PC-9 (cell line): ENCODE measurements at regions not wholly inside any gene's neighbourhood (a gene's known extent, or its start where the extent isn't known, plus 50 kb on each side); places are given as distances from the start of the nearest gene placed in this dataset.

Experiments
- BruUV-seq: library from RNA; stranded (reverse); fragments of 400-500 nt; replicated peaks from 2 replicates; lab custom pipeline; 2021; lab: Mats Ljungman, UMichigan
- CTCF ChIA-PET: fragments of 300-600 bp; sonication (Branson Sonifier 250); formaldehyde crosslinking; loops from one replicate; lab custom pipeline; 2022; ENCODE audit warnings: antibody characterized with exemption; lab: Charles Lee
- POLR2A ChIA-PET: fragments of 300-600 bp; sonication (Branson Sonifier 250); formaldehyde crosslinking; loops from one replicate; lab custom pipeline; 2022; ENCODE audit warnings: antibody characterized with exemption; ENCODE audit not compliant: unreplicated experiment; lab: Charles Lee
- DNase-seq, 2 experiments: peaks; one replicate each; pipeline versions ENCODE4 v3.0.0 to v3.0.0-alpha.2; 2015 to 2022; ENCODE audit warnings: mixed read lengths in 1 of 2
- H2AFZ ChIP-seq: fragments of 200-600 bp; sonication (generic); 2 replicates; pipeline ENCODE4 v1.8.1; 2017; ENCODE audit warnings: antibody characterized with exemption
- H3F3A ChIP-seq: fragments of 200-600 bp; sonication (generic); 2 replicates; pipeline ENCODE4 v1.8.1; 2017; ENCODE audit warnings: antibody characterized with exemption, mild to moderate bottlenecking, low read depth; ENCODE audit not compliant: insufficient read depth
- H3K27ac ChIP-seq: fragments of 200-600 bp; sonication (generic); 2 replicates; pipeline ENCODE4 v1.6.1; 2016; ENCODE audit warnings: mixed run types
- H3K27me3 ChIP-seq: fragments of 200-600 bp; sonication (generic); 2 replicates; pipeline ENCODE4 v1.6.1; 2016; ENCODE audit warnings: low read depth, mixed run types; ENCODE audit not compliant: insufficient read depth
- H3K36me3 ChIP-seq: fragments of 200-600 bp; sonication (generic); 2 replicates; pipeline ENCODE4 v1.6.1; 2016; ENCODE audit warnings: low read depth, mixed run types
- H3K4me1 ChIP-seq: fragments of 200-600 bp; sonication (generic); replicated peaks from 2 replicates; pipeline ENCODE4 v1.6.1; 2016; ENCODE audit warnings: mixed run types; ENCODE audit not compliant: insufficient read depth
- H3K4me2 ChIP-seq: fragments of 200-600 bp; sonication (generic); 2 replicates; pipeline ENCODE4 v1.6.1; 2017; ENCODE audit warnings: mixed run types
- H3K4me3 ChIP-seq: fragments of 200-600 bp; sonication (generic); 2 replicates; pipeline ENCODE4 v1.6.1; 2016; ENCODE audit warnings: mixed run types
- H3K79me2 ChIP-seq: fragments of 200-600 bp; sonication (generic); 2 replicates; pipeline ENCODE4 v1.6.1; 2017; ENCODE audit warnings: low read depth, mixed run types
- H3K9me2 ChIP-seq: fragments of 200-600 bp; sonication (generic); 2 replicates; pipeline ENCODE4 v1.8.1; 2017; ENCODE audit warnings: mild to moderate bottlenecking; ENCODE audit not compliant: insufficient read depth
- H3K9me3 ChIP-seq: fragments of 200-600 bp; sonication (generic); 2 replicates; pipeline ENCODE4 v1.8.1; 2016; ENCODE audit warnings: low read depth; ENCODE audit not compliant: insufficient read depth
- H4K20me1 ChIP-seq: fragments of 200-600 bp; sonication (generic); 2 replicates; pipeline ENCODE4 v1.8.1; 2017; ENCODE audit not compliant: insufficient read depth
- EZH2 ChIP-seq: fragments of 200-600 bp; sonication (generic); IDR thresholded peaks from 2 replicates; pipeline ENCODE4 v1.8.0; 2017; ENCODE audit warnings: antibody characterized with exemption, low read depth
- intact Hi-C: fragments of 100-400 bp; cut with micrococcal nuclease; formaldehyde crosslinking; loops from one replicate; pipeline ENCODE4 v1.10.0; 2022; ENCODE audit not compliant: unreplicated experiment
- TF ChIP-seq, protein P1 (sequence below): fragments of 200-600 bp; sonication (generic); conservative IDR thresholded peaks from 2 replicates; pipeline ENCODE4 v1.6.1; 2017; ENCODE audit warnings: mixed run types, antibody characterized with exemption, mild to moderate bottlenecking, moderate library complexity

DNA sequence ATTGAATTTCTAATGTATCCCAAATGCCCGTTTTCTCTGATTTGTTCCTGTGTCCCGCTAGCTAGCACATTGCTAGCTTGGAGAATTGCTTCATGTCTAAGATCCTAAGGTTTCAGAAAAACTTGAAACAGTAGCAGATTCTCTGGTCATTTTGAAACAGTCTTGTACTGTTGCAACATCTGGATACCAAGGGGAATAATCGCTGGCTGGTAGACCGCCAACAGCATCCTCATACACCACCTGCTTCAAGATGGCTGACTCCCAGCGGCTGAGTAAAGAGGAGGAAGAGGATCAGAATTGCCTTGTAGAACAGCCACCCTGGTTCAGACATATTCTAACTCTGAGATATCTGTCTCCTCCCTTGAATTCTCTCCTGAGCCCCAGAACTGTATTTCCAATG lies 226.7 kb upstream of the ELAC2 start:
- intact Hi-C loops: no loop called here
- H3K79me2 ChIP-seq: no peaks in the 10 kb centered on the region
- H3K27me3 ChIP-seq: peaks cover 18% of the 10 kb centered on the region
- no peaks in the 10 kb centered on the region for H3K36me3 ChIP-seq
- no peak overlapping the region for H3K4me2 ChIP-seq
- no peak overlapping the region for H3K27ac ChIP-seq
- no peak for TF ChIP-seq EZH2
- TF ChIP-seq, protein P1, sequence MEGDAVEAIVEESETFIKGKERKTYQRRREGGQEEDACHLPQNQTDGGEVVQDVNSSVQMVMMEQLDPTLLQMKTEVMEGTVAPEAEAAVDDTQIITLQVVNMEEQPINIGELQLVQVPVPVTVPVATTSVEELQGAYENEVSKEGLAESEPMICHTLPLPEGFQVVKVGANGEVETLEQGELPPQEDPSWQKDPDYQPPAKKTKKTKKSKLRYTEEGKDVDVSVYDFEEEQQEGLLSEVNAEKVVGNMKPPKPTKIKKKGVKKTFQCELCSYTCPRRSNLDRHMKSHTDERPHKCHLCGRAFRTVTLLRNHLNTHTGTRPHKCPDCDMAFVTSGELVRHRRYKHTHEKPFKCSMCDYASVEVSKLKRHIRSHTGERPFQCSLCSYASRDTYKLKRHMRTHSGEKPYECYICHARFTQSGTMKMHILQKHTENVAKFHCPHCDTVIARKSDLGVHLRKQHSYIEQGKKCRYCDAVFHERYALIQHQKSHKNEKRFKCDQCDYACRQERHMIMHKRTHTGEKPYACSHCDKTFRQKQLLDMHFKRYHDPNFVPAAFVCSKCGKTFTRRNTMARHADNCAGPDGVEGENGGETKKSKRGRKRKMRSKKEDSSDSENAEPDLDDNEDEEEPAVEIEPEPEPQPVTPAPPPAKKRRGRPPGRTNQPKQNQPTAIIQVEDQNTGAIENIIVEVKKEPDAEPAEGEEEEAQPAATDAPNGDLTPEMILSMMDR: no peak
- no TSS peak for BruUV-seq
- DNase-seq: no peak
- H3K9me2 ChIP-seq: no peaks in the 10 kb centered on the region
- no peaks in the 10 kb centered on the region for H3K4me1 ChIP-seq
- no peaks in the 10 kb centered on the region for H3F3A ChIP-seq
- no peak overlapping the region for H3K4me3 ChIP-seq
- H4K20me1 ChIP-seq: no peaks in the 10 kb centered on the region
- no peak overlapping the region for H2AFZ ChIP-seq
- ChIA-PET CTCF (no interaction called here), POLR2A (no interaction called here)
- no peaks in the 10 kb centered on the region for H3K9me3 ChIP-seq

DNA sequence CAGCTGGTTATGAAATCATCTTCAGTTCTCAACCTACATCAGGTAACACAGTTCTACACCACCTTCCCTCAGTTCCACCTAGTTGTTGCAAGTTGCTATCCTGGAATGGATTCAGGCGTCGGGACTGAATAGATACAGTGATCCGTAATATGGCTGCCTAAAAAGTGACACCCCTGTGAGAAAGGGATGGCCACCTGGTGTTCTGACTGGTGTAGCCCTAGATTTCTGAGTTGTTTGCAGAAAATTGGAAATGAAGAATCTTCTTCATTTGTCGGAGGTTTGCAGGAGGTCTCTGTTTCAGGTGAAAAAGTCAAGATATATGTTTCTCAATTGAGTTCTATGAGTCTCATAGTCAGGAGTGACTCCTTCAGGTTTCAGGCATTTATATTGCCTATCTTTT lies 225.8 kb upstream of the ELAC2 start:
- H3K4me2 ChIP-seq: no peak overlapping the region
- H3K9me3 ChIP-seq: no peaks in the 10 kb centered on the region
- H3K27ac ChIP-seq: no peak overlapping the region
- BruUV-seq: no TSS peak
- H3K79me2 ChIP-seq: no peaks in the 10 kb centered on the region
- no peaks in the 10 kb centered on the region for H3F3A ChIP-seq
- no peaks in the 10 kb centered on the region for H3K9me2 ChIP-seq
- H2AFZ ChIP-seq: no peak overlapping the region
- H4K20me1 ChIP-seq: no peaks in the 10 kb centered on the region
- H3K4me1 ChIP-seq: no peaks in the 10 kb centered on the region
- no peak overlapping the region for H3K4me3 ChIP-seq
- TF ChIP-seq, protein P1: no peak
- no peak for TF ChIP-seq EZH2
- no peaks in the 10 kb centered on the region for H3K36me3 ChIP-seq
- ChIA-PET CTCF (no interaction called here), POLR2A (no interaction called here)
- no peak for DNase-seq
- intact Hi-C loops: no loop called here
- peaks cover 18% of the 10 kb centered on the region for H3K27me3 ChIP-seq

DNA sequence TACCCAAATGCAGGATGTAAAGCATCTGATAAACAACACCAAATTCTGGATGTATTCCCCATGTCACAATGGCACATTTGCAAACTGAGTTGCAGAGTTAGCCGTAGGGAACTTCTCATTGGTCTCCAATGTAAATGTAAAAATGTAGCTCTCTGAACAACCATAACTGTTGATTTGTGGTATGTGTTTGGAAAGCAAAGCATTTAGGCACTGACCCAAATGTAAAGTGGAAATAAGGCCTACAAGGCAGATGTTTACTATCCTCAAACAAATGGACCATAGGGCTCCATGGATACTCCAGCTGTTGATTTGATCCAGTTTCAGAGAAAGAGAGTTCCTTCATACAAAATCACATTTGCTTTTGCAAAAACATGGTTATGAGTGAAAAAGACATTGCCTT lies 223.0 kb upstream of the ELAC2 start:
- no peaks in the 10 kb centered on the region for H4K20me1 ChIP-seq
- H3K9me3 ChIP-seq: no peaks in the 10 kb centered on the region
- H3K4me3 ChIP-seq: no peak overlapping the region
- no peaks in the 10 kb centered on the region for H3F3A ChIP-seq
- CTCF ChIA-PET: no interaction called here
- H3K9me2 ChIP-seq: no peaks in the 10 kb centered on the region
- BruUV-seq: no TSS peak
- POLR2A ChIA-PET: no interaction called here
- no peak overlapping the region for H2AFZ ChIP-seq
- no peak overlapping the region for H3K4me2 ChIP-seq
- peaks cover 18% of the 10 kb centered on the region for H3K27me3 ChIP-seq
- H3K36me3 ChIP-seq: no peaks in the 10 kb centered on the region
- no peak for DNase-seq
- TF ChIP-seq EZH2: no peak
- TF ChIP-seq, protein P1: no peak
- no peaks in the 10 kb centered on the region for H3K4me1 ChIP-seq
- no peak overlapping the region for H3K27ac ChIP-seq
- intact Hi-C loops: no loop called here
- no peaks in the 10 kb centered on the region for H3K79me2 ChIP-seq
